SH-SY5Y (cell line): ENCODE measurements at regions not wholly inside any gene's neighbourhood (a gene's known extent, or its start where the extent isn't known, plus 50 kb on each side); places are given as distances from the start of the nearest gene placed in this dataset.

ENCODE experiments used
- GATA2 ChIP-seq: IDR thresholded peaks from 2 replicates; pipeline ENCODE4 v1.6.1; 2011; ENCODE audit warnings: mild to moderate bottlenecking, low read depth, low read length
- GATA3 ChIP-seq: IDR thresholded peaks from 2 replicates; pipeline ENCODE4 v1.6.1; 2011; ENCODE audit warnings: low read depth, mild to moderate bottlenecking, low read length, moderate library complexity

GRCh38 chr18:38811209-38811608 is 1245.6 kb upstream of the CELF4 start:
- TF ChIP-seq GATA2 (no peak), GATA3 (no peak)

GRCh38 chr18:38810789-38811188 is 1245.2 kb upstream of the CELF4 start:
- no peak for TF ChIP-seq GATA2
- TF ChIP-seq GATA3, result no peak

- TF ChIP-seq GATA3 (no peak), GATA2 (no peak)
Measured at GRCh38 chr18:38807915-38808314, 1242.3 kb upstream of the CELF4 start.

GRCh38 chr18:38805256-38805655 is 1239.7 kb upstream of the CELF4 start:
- TF ChIP-seq GATA2 (no peak), GATA3 (no peak)

GRCh38 chr18:38801640-38802039 is 1236.0 kb upstream of the CELF4 start:
- TF ChIP-seq GATA3 (no peak), GATA2 (no peak)

- TF ChIP-seq GATA2 (no peak), GATA3 (no peak)
Measured at GRCh38 chr18:38796762-38797161, 1231.2 kb upstream of the CELF4 start.

GRCh38 chr18:38792731-38793130 is 1227.1 kb upstream of the CELF4 start:
- TF ChIP-seq GATA2 (no peak), GATA3 (no peak)

GRCh38 chr18:38790786-38791185 is 1225.2 kb upstream of the CELF4 start:
- TF ChIP-seq GATA2, result no peak
- no peak for TF ChIP-seq GATA3

- TF ChIP-seq GATA2, result no peak
- no peak for TF ChIP-seq GATA3
Measured at GRCh38 chr18:38790303-38790702, 1224.7 kb upstream of the CELF4 start.

GRCh38 chr18:38789141-38789540 is 1223.5 kb upstream of the CELF4 start:
- TF ChIP-seq GATA2, result no peak
- no peak for TF ChIP-seq GATA3

GRCh38 chr18:38786906-38787305 is 1221.3 kb upstream of the CELF4 start:
- no peak for TF ChIP-seq GATA2

GRCh38 chr18:38768504-38768903 is 1202.9 kb upstream of the CELF4 start:
- no peak for TF ChIP-seq GATA3
- no peak for TF ChIP-seq GATA2

GRCh38 chr18:38759457-38759856 is 1193.9 kb upstream of the CELF4 start:
- TF ChIP-seq GATA2 (no peak), GATA3 (no peak)

GRCh38 chr18:38756436-38756835 is 1190.8 kb upstream of the CELF4 start:
- TF ChIP-seq GATA3, result no peak
- TF ChIP-seq GATA2, result no peak

- TF ChIP-seq GATA2 (no peak), GATA3 (no peak)
Measured at GRCh38 chr18:38752430-38752829, 1186.8 kb upstream of the CELF4 start.

- TF ChIP-seq GATA2 (no peak), GATA3 (no peak)
Measured at GRCh38 chr18:38751898-38752297, 1186.3 kb upstream of the CELF4 start.
